ENCODE measurements at regions not wholly inside any gene's neighbourhood (a gene's known extent, or its start where the extent isn't known, plus 50 kb on each side); places are given as distances from the start of the nearest gene placed in this dataset.

DNA sequence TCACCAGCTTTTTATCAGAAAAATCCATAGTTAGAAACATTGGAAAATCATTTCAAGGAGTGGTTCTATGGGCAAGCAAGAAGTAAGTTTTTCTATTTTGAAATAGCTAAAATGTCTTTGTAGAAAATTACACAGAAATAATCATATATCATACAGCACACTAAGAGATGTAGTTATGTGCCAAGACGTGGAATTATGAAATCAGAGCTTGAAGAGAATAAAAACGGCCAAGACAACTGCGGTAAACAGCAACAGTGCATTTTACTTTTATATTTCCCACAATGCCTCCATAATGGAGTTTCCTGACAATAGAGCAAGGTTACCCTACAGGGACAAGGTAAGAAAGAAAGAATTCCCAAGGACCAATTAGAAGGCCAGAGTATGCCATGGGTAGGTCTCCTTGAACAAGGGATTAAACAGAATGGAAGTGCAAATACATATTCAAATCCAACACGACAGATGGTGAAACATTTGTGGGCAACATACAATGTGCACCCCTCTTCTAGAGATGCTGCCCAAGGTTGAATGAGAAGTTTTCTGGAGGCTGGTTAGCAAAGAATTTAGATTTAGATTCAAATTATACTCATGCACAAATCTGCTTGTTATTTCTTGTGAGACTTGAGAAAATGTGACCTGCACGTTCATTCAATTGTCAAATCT lies 76.1 kb upstream of the BTG1 start:
- TF ChIP-seq POLR2AphosphoS5 (IDR thresholded peaks at IDR 0.05) (no peak), POLR2A (IDR thresholded peaks at IDR 0.05) (no peak)
- TF ChIP-seq, protein P1, sequence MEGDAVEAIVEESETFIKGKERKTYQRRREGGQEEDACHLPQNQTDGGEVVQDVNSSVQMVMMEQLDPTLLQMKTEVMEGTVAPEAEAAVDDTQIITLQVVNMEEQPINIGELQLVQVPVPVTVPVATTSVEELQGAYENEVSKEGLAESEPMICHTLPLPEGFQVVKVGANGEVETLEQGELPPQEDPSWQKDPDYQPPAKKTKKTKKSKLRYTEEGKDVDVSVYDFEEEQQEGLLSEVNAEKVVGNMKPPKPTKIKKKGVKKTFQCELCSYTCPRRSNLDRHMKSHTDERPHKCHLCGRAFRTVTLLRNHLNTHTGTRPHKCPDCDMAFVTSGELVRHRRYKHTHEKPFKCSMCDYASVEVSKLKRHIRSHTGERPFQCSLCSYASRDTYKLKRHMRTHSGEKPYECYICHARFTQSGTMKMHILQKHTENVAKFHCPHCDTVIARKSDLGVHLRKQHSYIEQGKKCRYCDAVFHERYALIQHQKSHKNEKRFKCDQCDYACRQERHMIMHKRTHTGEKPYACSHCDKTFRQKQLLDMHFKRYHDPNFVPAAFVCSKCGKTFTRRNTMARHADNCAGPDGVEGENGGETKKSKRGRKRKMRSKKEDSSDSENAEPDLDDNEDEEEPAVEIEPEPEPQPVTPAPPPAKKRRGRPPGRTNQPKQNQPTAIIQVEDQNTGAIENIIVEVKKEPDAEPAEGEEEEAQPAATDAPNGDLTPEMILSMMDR (IDR thresholded peaks at IDR 0.05): no peak
- Histone ChIP-seq H3K4me3 (no peak overlapping the region), H3K27ac (no peak overlapping the region), H3K4me1 (replicated peaks) (no peaks in the 10 kb centered on the region), H3K9me3 (no peaks in the 10 kb centered on the region), H3K36me3 (no peaks in the 10 kb centered on the region), H3K27me3 (replicated peaks; ENCODE audit: insufficient read depth) (no peaks in the 10 kb centered on the region)
- intact Hi-C loops (cut with DNase I): no loop called here
- WGBS: 82% methylated on average over 5 of the region's 5 CpGs
- DNase-seq (ENCODE audit: low spot score): no peak

DNA sequence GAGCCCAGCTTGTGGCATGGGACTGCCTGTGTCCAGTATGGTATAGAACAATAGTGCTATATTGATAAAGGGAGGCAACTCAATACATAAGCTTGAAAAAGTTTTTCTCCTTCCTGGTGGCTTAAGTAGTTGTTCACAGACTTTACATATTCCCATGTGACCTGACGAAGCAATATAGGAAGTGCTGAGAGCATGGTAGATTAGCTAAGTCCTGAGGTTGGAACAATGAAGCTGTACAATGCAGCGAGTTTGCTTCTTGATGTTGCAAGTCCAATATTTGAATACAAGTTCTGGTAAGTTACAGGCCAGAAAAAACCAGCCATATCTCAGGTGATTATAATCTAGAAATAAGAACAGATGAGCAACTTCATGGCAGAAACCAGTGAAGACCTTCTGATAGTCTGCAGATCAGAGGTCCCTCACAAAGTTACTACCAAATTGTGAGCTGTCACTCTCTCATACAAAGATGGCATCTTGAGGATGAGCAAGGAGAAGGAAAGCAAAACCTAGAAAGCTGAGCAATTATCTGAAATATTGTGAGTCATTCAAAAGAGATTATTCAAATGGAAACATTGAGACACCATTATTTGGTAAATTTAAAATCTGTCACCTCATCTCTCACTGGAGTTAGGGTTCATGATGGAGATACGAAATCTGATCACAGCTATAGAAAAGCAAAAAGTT lies 72.9 kb upstream of the BTG1 start:
- intact Hi-C loops (cut with DNase I): no loop called here
- DNase-seq (ENCODE audit: low spot score): no peak
- 92% methylated on average over 3 of the region's 3 CpGs for WGBS
- no peaks in the 10 kb centered on the region for H3K9me3 ChIP-seq
- no peaks in the 10 kb centered on the region for H3K27me3 ChIP-seq (replicated peaks; ENCODE audit: insufficient read depth)
- no peak overlapping the region for H3K27ac ChIP-seq
- H3K4me1 ChIP-seq (replicated peaks): no peaks in the 10 kb centered on the region
- TF ChIP-seq POLR2A (IDR thresholded peaks at IDR 0.05) (no peak), POLR2AphosphoS5 (IDR thresholded peaks at IDR 0.05) (no peak)
- TF ChIP-seq, protein P1 (IDR thresholded peaks at IDR 0.05): no peak
- no peak overlapping the region for H3K4me3 ChIP-seq
- no peaks in the 10 kb centered on the region for H3K36me3 ChIP-seq

- WGBS: 4% methylated on average over 1 of the region's 1 CpG
Observed at GRCh38 chr12:92216092-92216491, 70.4 kb upstream of the BTG1 start.

GRCh38 chr12:92215358-92215757 lies 69.7 kb upstream of the BTG1 start:
- no peaks in the 10 kb centered on the region for H3K36me3 ChIP-seq
- WGBS: 96% methylated on average over 5 of the region's 5 CpGs
- H3K27me3 ChIP-seq (replicated peaks; ENCODE audit: insufficient read depth): no peaks in the 10 kb centered on the region
- DNase-seq (ENCODE audit: low spot score): no peak
- no peaks in the 10 kb centered on the region for H3K9me3 ChIP-seq
- intact Hi-C loops (cut with DNase I): no loop called here
- TF ChIP-seq POLR2AphosphoS5 (IDR thresholded peaks at IDR 0.05): no peak
- H3K27ac ChIP-seq: no peak overlapping the region
- no peak overlapping the region for H3K4me3 ChIP-seq
- no peaks in the 10 kb centered on the region for H3K4me1 ChIP-seq (replicated peaks)

More at GRCh38 chr12:92216092-92216491, 70.4 kb upstream of the BTG1 start:
- Histone ChIP-seq H3K27me3 (replicated peaks; ENCODE audit: insufficient read depth) (no peaks in the 10 kb centered on the region), H3K9me3 (no peaks in the 10 kb centered on the region), H3K36me3 (no peaks in the 10 kb centered on the region), H3K4me1 (replicated peaks) (no peaks in the 10 kb centered on the region), H3K4me3 (no peak overlapping the region), H3K27ac (no peak overlapping the region)
- DNase-seq (ENCODE audit: low spot score): no peak
- TF ChIP-seq POLR2A (IDR thresholded peaks at IDR 0.05): no peak
- no peak for TF ChIP-seq POLR2AphosphoS5 (IDR thresholded peaks at IDR 0.05)
- TF ChIP-seq, protein P1 (IDR thresholded peaks at IDR 0.05): no peak
- intact Hi-C loops (cut with DNase I): no loop called here

DNA sequence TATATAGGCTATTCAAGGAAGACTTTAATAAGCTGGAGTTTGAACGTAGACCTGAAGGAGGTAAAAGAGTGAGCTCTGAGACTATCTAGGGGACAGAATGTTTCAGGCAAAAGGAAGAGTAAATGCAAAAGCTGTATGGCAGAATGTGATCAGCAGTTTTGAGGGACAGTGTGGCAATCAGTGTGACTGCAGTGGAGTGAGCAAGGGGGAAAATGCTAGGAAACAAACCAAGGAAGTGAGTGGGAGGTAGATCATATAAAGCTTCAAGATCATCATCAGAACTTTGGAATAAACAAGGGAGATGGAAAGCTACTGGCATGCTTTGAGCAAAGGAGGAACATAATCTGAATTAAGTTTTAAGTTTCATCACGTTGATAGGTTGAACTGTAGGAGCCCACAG lies 67.5 kb upstream of the BTG1 start:
- Histone ChIP-seq H3K27ac (no peak overlapping the region), H3K27me3 (replicated peaks; ENCODE audit: insufficient read depth) (no peaks in the 10 kb centered on the region), H3K4me3 (no peak overlapping the region), H3K36me3 (no peaks in the 10 kb centered on the region), H3K4me1 (replicated peaks) (no peaks in the 10 kb centered on the region), H3K9me3 (no peaks in the 10 kb centered on the region)
- 90% methylated on average over 2 of the region's 2 CpGs for WGBS
- intact Hi-C loops (cut with DNase I): no loop called here
- DNase-seq (ENCODE audit: low spot score): no peak
- TF ChIP-seq POLR2AphosphoS5 (IDR thresholded peaks at IDR 0.05) (no peak), POLR2A (IDR thresholded peaks at IDR 0.05) (no peak)
- TF ChIP-seq, protein P1 (IDR thresholded peaks at IDR 0.05): no peak
